VCaP (cell line): ENCODE measurements at regions not wholly inside any gene's neighbourhood (a gene's known extent, or its start where the extent isn't known, plus 50 kb on each side); places are given as distances from the start of the nearest gene placed in this dataset.

ENCODE experiments used
- H3K27ac ChIP-seq: fragments of 450-650 bp; 2 replicates; pipeline ENCODE4 v1.5.1; 2017
- TF ChIP-seq, protein P1 (sequence below): fragments of 450-650 bp; conservative IDR thresholded peaks from 2 replicates; pipeline ENCODE4 v1.5.1; 2017; ENCODE audit warnings: mild to moderate bottlenecking, moderate library complexity

GRCh38 chr4:29213020-29213419 is 1507.1 kb upstream of the PCDH7 start:
- TF ChIP-seq, protein P1, sequence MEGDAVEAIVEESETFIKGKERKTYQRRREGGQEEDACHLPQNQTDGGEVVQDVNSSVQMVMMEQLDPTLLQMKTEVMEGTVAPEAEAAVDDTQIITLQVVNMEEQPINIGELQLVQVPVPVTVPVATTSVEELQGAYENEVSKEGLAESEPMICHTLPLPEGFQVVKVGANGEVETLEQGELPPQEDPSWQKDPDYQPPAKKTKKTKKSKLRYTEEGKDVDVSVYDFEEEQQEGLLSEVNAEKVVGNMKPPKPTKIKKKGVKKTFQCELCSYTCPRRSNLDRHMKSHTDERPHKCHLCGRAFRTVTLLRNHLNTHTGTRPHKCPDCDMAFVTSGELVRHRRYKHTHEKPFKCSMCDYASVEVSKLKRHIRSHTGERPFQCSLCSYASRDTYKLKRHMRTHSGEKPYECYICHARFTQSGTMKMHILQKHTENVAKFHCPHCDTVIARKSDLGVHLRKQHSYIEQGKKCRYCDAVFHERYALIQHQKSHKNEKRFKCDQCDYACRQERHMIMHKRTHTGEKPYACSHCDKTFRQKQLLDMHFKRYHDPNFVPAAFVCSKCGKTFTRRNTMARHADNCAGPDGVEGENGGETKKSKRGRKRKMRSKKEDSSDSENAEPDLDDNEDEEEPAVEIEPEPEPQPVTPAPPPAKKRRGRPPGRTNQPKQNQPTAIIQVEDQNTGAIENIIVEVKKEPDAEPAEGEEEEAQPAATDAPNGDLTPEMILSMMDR = no peak
- H3K27ac ChIP-seq = no peak overlapping the region

- TF ChIP-seq, protein P1 = no peak
- H3K27ac ChIP-seq = no peak overlapping the region
Measured at GRCh38 chr4:29220761-29221160, 1499.4 kb upstream of the PCDH7 start.

DNA sequence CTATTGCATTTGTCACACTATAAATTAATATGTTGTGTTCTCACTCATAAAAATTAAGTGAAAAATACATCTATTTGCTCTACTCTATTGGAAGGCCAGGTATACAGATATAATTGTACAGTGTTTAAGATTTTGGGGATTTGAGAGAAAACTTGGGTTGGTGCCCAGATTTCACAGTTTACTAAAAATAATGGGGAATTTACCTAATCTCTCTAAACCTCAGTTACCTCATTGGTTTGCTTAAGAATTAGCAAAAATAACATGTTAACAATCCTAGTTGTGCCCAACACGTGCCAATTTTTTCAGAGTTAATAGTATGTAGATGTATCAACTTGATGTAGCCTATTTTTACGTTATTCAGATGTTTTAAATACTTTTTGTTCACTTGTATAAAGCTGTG is 1495.3 kb upstream of the PCDH7 start:
- TF ChIP-seq, protein P1 = no peak

DNA sequence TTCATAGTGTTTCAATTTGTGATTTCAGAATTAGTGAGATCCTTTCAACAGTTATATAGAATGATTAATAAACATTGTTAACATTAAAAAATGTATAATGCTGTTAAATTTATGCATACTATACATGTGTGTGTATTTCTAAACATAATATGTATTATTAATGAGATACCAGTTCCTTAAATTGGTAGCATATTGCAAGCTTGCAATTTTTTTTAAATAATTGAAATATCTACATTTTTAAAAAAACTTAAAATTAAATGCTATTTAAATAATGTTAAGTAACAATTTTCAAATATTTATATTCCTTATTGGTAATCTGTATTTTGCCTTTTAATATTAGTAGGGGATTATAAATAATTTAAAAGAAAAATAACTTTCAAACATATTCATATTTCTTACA is 1479.5 kb upstream of the PCDH7 start:
- TF ChIP-seq, protein P1 = no peak
- no peak overlapping the region for H3K27ac ChIP-seq

More for the DNA sequence above, 1495.3 kb upstream of the PCDH7 start:
- no peak overlapping the region for H3K27ac ChIP-seq

DNA sequence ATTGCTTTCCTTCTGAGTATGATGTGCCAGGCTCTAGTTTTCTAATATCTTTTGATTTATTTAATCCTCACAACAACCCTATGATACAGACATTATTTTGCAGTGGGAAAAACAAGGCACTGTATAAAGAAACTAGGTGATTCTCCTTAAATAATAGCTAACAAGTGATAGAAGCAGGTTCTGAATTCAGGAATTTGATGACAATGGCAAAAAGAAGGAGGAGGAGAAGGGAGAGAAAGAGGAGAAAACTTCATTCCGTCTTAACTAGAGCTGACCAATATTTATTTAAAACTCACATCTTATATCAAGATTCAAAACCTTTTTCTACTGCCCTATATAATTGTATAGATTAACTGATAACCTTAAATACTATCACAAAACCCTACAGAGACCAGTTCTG is 1477.1 kb upstream of the PCDH7 start:
- H3K27ac ChIP-seq = no peak overlapping the region
- TF ChIP-seq, protein P1 = no peak

- TF ChIP-seq, protein P1 = no peak
- no peak overlapping the region for H3K27ac ChIP-seq
Measured at GRCh38 chr4:29243851-29244250, 1476.3 kb upstream of the PCDH7 start.

DNA sequence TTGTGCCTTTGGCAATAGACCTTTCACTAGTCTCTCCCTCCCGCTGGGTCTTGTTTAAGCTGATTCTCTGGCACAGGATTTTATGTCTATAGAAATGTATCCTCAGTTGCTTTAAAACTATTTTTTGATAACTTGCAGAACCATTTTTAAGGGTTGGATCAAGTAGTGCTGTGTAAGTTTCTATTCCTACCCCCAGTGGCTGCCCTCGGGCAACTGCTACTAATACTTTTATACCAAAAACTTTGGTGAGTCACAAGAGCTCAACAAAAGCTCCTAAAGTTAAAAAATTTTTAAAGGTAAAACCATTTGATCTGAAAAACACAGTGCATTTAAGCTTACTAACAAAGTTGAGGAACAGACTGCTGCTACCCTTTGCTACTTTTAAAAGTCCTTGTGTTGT is 1460.6 kb upstream of the PCDH7 start:
- TF ChIP-seq, protein P1 = no peak
- no peak overlapping the region for H3K27ac ChIP-seq

DNA sequence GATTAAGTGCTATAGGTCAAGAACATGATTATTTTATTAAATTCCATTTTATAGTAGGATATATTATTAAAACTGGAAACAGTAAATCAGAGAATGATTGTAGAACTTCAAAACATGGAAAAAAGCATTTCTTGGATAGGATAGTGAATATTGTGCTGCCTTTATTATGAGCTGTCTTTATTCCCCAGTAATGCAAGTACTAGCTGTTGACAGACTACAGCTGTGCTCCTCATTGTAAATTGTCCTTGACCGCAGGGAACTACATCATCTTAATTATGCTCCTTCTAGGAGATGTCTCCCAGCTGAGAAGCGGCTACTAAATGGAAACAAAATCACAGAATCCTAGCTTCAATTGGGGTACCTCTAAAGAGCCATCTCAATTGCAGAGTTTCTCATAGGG is 1457.2 kb upstream of the PCDH7 start:
- TF ChIP-seq, protein P1 = no peak

More for the DNA sequence above, 1457.2 kb upstream of the PCDH7 start:
- no peak overlapping the region for H3K27ac ChIP-seq
